HG03095 (cell line): ENCODE measurements at regions not wholly inside any gene's neighbourhood (a gene's known extent, or its start where the extent isn't known, plus 50 kb on each side); places are given as distances from the start of the nearest gene placed in this dataset.

ENCODE experiments used
- ATAC-seq: cut with Tn5 transposase; IDR thresholded peaks from one replicate; pipeline ENCODE4 v1.9.1; 2021; ENCODE audit warnings: moderate library complexity; ENCODE audit not compliant: unreplicated experiment

- ATAC-seq: no peak
Observed at GRCh38 chr5:28517691-28518090, 1479.3 kb upstream of the CDH9 start.

GRCh38 chr5:28516722-28517121 lies 1478.3 kb upstream of the CDH9 start:
- ATAC-seq: no peak

GRCh38 chr5:28512648-28513047 lies 1474.3 kb upstream of the CDH9 start:
- ATAC-seq: no peak

- ATAC-seq: no peak
Observed at GRCh38 chr5:28505121-28505520, 1466.7 kb upstream of the CDH9 start.

GRCh38 chr5:28500511-28500910 lies 1462.1 kb upstream of the CDH9 start:
- no peak for ATAC-seq

- ATAC-seq: no peak
Observed at GRCh38 chr5:28499766-28500290, 1461.4 kb upstream of the CDH9 start.

- no peak for ATAC-seq
Observed at GRCh38 chr5:28495876-28496275, 1457.5 kb upstream of the CDH9 start.

- no peak for ATAC-seq
Observed at GRCh38 chr5:28493456-28493855, 1455.1 kb upstream of the CDH9 start.

- no peak for ATAC-seq
Observed at GRCh38 chr5:28488752-28489151, 1450.4 kb upstream of the CDH9 start.

- no peak for ATAC-seq
Observed at GRCh38 chr5:28483327-28484025, 1445.1 kb upstream of the CDH9 start.

- ATAC-seq: no peak
Observed at GRCh38 chr5:28473531-28474107, 1435.2 kb upstream of the CDH9 start.

GRCh38 chr5:28468166-28468565 lies 1429.8 kb upstream of the CDH9 start:
- ATAC-seq: no peak

- no peak for ATAC-seq
Observed at GRCh38 chr5:28463728-28464127, 1425.3 kb upstream of the CDH9 start.

GRCh38 chr5:28451483-28451882 lies 1413.1 kb upstream of the CDH9 start:
- no peak for ATAC-seq

- no peak for ATAC-seq
Observed at GRCh38 chr5:28450997-28451396, 1412.6 kb upstream of the CDH9 start.

- no peak for ATAC-seq
Observed at GRCh38 chr5:28448791-28449190, 1410.4 kb upstream of the CDH9 start.

GRCh38 chr5:28430565-28431178 lies 1392.3 kb upstream of the CDH9 start:
- no peak for ATAC-seq

GRCh38 chr5:28421141-28421540 lies 1382.8 kb upstream of the CDH9 start:
- no peak for ATAC-seq

- ATAC-seq: no peak
Observed at GRCh38 chr5:28415791-28416443, 1377.5 kb upstream of the CDH9 start.

- no peak for ATAC-seq
Observed at GRCh38 chr5:28414619-28415018, 1376.2 kb upstream of the CDH9 start.

- ATAC-seq: no peak
Observed at GRCh38 chr5:28408651-28409050, 1370.3 kb upstream of the CDH9 start.

GRCh38 chr5:28408186-28408585 lies 1369.8 kb upstream of the CDH9 start:
- ATAC-seq: no peak
